ENCODE measurements at regions not wholly inside any gene's neighbourhood (a gene's known extent, or its start where the extent isn't known, plus 50 kb on each side); places are given as distances from the start of the nearest gene placed in this dataset.
"Not testable (repeated sequence)": the region's sequence is repeated elsewhere in the genome, so short reads cannot be mapped to it uniquely, and the experiment has no call there.

DNA sequence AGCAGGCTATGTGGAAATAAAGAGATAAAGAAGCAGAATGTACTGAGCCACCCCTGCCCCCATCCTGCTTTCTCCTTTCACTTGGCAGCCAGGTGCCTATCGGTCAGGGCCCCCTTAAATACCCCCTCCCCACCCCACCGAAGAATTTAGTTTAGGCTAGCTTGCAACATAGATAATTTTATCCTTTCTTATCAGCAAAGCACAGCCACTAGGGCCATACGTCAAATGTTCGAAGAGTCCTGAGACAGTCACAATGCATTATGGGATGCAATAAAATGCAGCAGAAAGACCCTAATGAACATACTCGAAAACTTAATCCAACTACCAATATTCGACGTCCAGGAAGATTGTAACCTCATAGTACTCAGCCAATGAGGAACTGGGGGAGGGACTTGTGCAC is 71.4 kb downstream of the ZNF195 start:
- H3K4me3 ChIP-seq (replicated peaks in 1 of 3; ENCODE audit: insufficient read depth in 1 of 3, low read depth in 1 of 3, low read length in 3 of 3); FAIRE-seq; H3K36me3 ChIP-seq (ENCODE audit: control insufficient read depth in 2 of 2, extremely low read depth in 1 of 2, insufficient read depth in 2 of 2, low read length in 2 of 2); dilution Hi-C loops (cut with MboI; ENCODE audit: extremely low pct_ligation_motif_present, low sequenced_read_pairs); H3K27ac ChIP-seq (ENCODE audit: insufficient read depth, low read depth, low read length); BruUV-seq (replicated peaks); H3K27me3 ChIP-seq (ENCODE audit: control insufficient read depth in 2 of 2, insufficient read depth in 2 of 2, low read length in 2 of 2); DNase-seq (ENCODE audit: low read depth, low spot score); H3K4me2 ChIP-seq (ENCODE audit: insufficient read depth, low read length); H2AFZ ChIP-seq (ENCODE audit: low read depth, low read length); intact Hi-C loops (cut with micrococcal nuclease); POLR2A ChIA-PET; H3K79me2 ChIP-seq (ENCODE audit: control insufficient read depth, insufficient read depth, low read length); H3K9me1 ChIP-seq (replicated peaks; ENCODE audit: control insufficient read depth, extremely low read depth, insufficient read depth, low read length); H3K9me3 ChIP-seq (replicated peaks; ENCODE audit: control insufficient read depth, insufficient read depth, low read length); H4K20me1 ChIP-seq (replicated peaks; ENCODE audit: control insufficient read depth, extremely low read depth, insufficient read depth, low read length); H3K4me1 ChIP-seq (ENCODE audit: control insufficient read depth, extremely low read depth, insufficient read depth, low read length); H3K9ac ChIP-seq (replicated peaks; ENCODE audit: extremely low read depth, insufficient read depth, low read length); CTCF ChIA-PET: not testable (repeated sequence)

GRCh38 chr11:3301060-3301459 is 68.8 kb upstream of the MRGPRE start:
- H3K9me1 ChIP-seq (replicated peaks; ENCODE audit: control insufficient read depth, extremely low read depth, insufficient read depth, low read length); H3K4me1 ChIP-seq (ENCODE audit: control insufficient read depth, extremely low read depth, insufficient read depth, low read length); H3K27ac ChIP-seq (ENCODE audit: insufficient read depth, low read depth, low read length); H4K20me1 ChIP-seq (replicated peaks; ENCODE audit: control insufficient read depth, extremely low read depth, insufficient read depth, low read length); H3K36me3 ChIP-seq (ENCODE audit: control insufficient read depth in 2 of 2, extremely low read depth in 1 of 2, insufficient read depth in 2 of 2, low read length in 2 of 2); H3K4me3 ChIP-seq (replicated peaks in 1 of 3; ENCODE audit: insufficient read depth in 1 of 3, low read depth in 1 of 3, low read length in 3 of 3); H3K9ac ChIP-seq (replicated peaks; ENCODE audit: extremely low read depth, insufficient read depth, low read length); H3K79me2 ChIP-seq (ENCODE audit: control insufficient read depth, insufficient read depth, low read length); POLR2A ChIA-PET; FAIRE-seq; intact Hi-C loops (cut with micrococcal nuclease); H3K27me3 ChIP-seq (ENCODE audit: control insufficient read depth in 2 of 2, insufficient read depth in 2 of 2, low read length in 2 of 2); H3K9me3 ChIP-seq (replicated peaks; ENCODE audit: control insufficient read depth, insufficient read depth, low read length); CTCF ChIA-PET; DNase-seq (ENCODE audit: low read depth, low spot score); dilution Hi-C loops (cut with MboI; ENCODE audit: extremely low pct_ligation_motif_present, low sequenced_read_pairs); BruUV-seq (replicated peaks); H3K4me2 ChIP-seq (ENCODE audit: insufficient read depth, low read length); H2AFZ ChIP-seq (ENCODE audit: low read depth, low read length): not testable (repeated sequence)

DNA sequence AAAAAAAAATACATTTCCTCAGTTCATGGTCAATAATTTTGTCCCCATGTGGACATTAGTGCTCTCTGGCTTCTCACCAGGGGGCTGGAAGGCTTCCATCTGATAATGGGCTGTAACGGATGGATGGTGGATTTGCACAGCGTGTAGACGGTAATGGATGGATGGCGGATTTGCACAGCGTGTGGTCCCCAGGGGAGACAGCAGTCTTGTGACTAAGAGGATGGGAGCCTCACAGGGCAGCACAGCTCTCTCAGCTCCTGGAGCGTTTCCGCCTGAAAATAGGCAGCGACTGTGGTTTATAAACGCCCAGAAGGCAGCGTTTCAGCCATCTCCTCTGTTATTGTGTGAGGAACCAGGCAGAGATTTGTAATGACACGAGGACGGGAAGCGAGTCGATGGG is 68.4 kb upstream of the MRGPRE start:
- BruUV-seq (replicated peaks); H3K4me2 ChIP-seq (ENCODE audit: insufficient read depth, low read length); H3K9me1 ChIP-seq (replicated peaks; ENCODE audit: control insufficient read depth, extremely low read depth, insufficient read depth, low read length); DNase-seq (ENCODE audit: low read depth, low spot score); CTCF ChIA-PET; H3K4me3 ChIP-seq (replicated peaks in 1 of 3; ENCODE audit: insufficient read depth in 1 of 3, low read depth in 1 of 3, low read length in 3 of 3); H3K79me2 ChIP-seq (ENCODE audit: control insufficient read depth, insufficient read depth, low read length); H3K36me3 ChIP-seq (ENCODE audit: control insufficient read depth in 2 of 2, extremely low read depth in 1 of 2, insufficient read depth in 2 of 2, low read length in 2 of 2); H3K9me3 ChIP-seq (replicated peaks; ENCODE audit: control insufficient read depth, insufficient read depth, low read length); H2AFZ ChIP-seq (ENCODE audit: low read depth, low read length); H3K9ac ChIP-seq (replicated peaks; ENCODE audit: extremely low read depth, insufficient read depth, low read length); dilution Hi-C loops (cut with MboI; ENCODE audit: extremely low pct_ligation_motif_present, low sequenced_read_pairs); FAIRE-seq; H3K27me3 ChIP-seq (ENCODE audit: control insufficient read depth in 2 of 2, insufficient read depth in 2 of 2, low read length in 2 of 2); H3K4me1 ChIP-seq (ENCODE audit: control insufficient read depth, extremely low read depth, insufficient read depth, low read length); intact Hi-C loops (cut with micrococcal nuclease); POLR2A ChIA-PET; H3K27ac ChIP-seq (ENCODE audit: insufficient read depth, low read depth, low read length); H4K20me1 ChIP-seq (replicated peaks; ENCODE audit: control insufficient read depth, extremely low read depth, insufficient read depth, low read length): not testable (repeated sequence)

DNA sequence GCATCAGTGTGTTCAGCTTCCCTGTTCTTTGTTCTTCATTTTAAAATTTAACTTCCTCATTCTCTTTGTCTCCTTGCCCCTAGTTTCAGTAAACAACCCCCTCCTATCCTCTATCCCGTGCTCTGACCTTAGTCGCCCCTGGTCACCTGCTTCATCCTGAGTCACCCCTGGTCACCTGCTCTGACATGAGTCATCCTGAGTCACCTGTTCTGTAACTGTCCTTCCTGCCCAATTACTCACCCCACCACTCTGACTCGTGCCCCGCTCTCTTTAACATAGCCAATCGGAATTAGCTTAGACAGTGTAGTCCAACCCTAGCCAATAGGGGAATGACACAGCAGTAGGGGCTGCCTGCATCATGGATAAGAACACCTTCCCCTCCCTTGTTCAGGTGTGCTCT is 65.6 kb upstream of the MRGPRE start:
- H3K9me3 ChIP-seq (replicated peaks; ENCODE audit: control insufficient read depth, insufficient read depth, low read length); H3K36me3 ChIP-seq (ENCODE audit: control insufficient read depth in 2 of 2, extremely low read depth in 1 of 2, insufficient read depth in 2 of 2, low read length in 2 of 2); H2AFZ ChIP-seq (ENCODE audit: low read depth, low read length); H3K79me2 ChIP-seq (ENCODE audit: control insufficient read depth, insufficient read depth, low read length); CTCF ChIA-PET; H3K27ac ChIP-seq (ENCODE audit: insufficient read depth, low read depth, low read length); H3K27me3 ChIP-seq (ENCODE audit: control insufficient read depth in 2 of 2, insufficient read depth in 2 of 2, low read length in 2 of 2); intact Hi-C loops (cut with micrococcal nuclease); H4K20me1 ChIP-seq (replicated peaks; ENCODE audit: control insufficient read depth, extremely low read depth, insufficient read depth, low read length); H3K4me2 ChIP-seq (ENCODE audit: insufficient read depth, low read length); H3K4me1 ChIP-seq (ENCODE audit: control insufficient read depth, extremely low read depth, insufficient read depth, low read length); H3K4me3 ChIP-seq (replicated peaks in 1 of 3; ENCODE audit: insufficient read depth in 1 of 3, low read depth in 1 of 3, low read length in 3 of 3); H3K9me1 ChIP-seq (replicated peaks; ENCODE audit: control insufficient read depth, extremely low read depth, insufficient read depth, low read length); FAIRE-seq; H3K9ac ChIP-seq (replicated peaks; ENCODE audit: extremely low read depth, insufficient read depth, low read length); dilution Hi-C loops (cut with MboI; ENCODE audit: extremely low pct_ligation_motif_present, low sequenced_read_pairs); POLR2A ChIA-PET; BruUV-seq (replicated peaks); DNase-seq (ENCODE audit: low read depth, low spot score): not testable (repeated sequence)
